WERI-Rb-1 (cell line): ENCODE measurements at regions not wholly inside any gene's neighbourhood (a gene's known extent, or its start where the extent isn't known, plus 50 kb on each side); places are given as distances from the start of the nearest gene placed in this dataset.
A peak's percentile ranks its signal among the peaks of the same experiment; 100 is the strongest.

Experiments used
- DNase-seq: peaks from one replicate; pipeline ENCODE4 v3.0.0-alpha.2; 2020
- H3K27ac ChIP-seq: fragments of 250-450 bp; sonication (Bioruptor Pico); 2 replicates; pipeline ENCODE4 v1.5.1; 2020; ENCODE audit warnings: mild to moderate bottlenecking, moderate library complexity
- H3K27me3 ChIP-seq: fragments of 250-450 bp; sonication (Bioruptor Pico); 2 replicates; pipeline ENCODE4 v1.5.1; 2021; ENCODE audit warnings: mild to moderate bottlenecking, low read depth, moderate library complexity; ENCODE audit not compliant: insufficient read depth, severe bottlenecking
- H3K36me3 ChIP-seq: fragments of 250-450 bp; sonication (Bioruptor Pico); 2 replicates; pipeline ENCODE4 v1.5.1; 2020; ENCODE audit warnings: mild to moderate bottlenecking, moderate library complexity
- H3K4me3 ChIP-seq: 2 replicates; pipeline ENCODE4 v1.5.1; 2011; ENCODE audit warnings: low read depth, mild to moderate bottlenecking, control low read depth, low read length
- H3K9me3 ChIP-seq: fragments of 250-450 bp; sonication (Bioruptor Pico); 2 replicates; pipeline ENCODE4 v1.5.1; 2021; ENCODE audit warnings: mild to moderate bottlenecking, moderate library complexity; ENCODE audit not compliant: severe bottlenecking
- CTCF ChIP-seq: IDR thresholded peaks from 2 replicates; pipeline ENCODE4 v1.5.1; 2011; ENCODE audit warnings: low read depth, mild to moderate bottlenecking, control low read depth, inconsistent platforms, low read length

- Histone ChIP-seq H3K9me3 (no peaks in the 10 kb centered on the region), H3K27me3 (no peaks in the 10 kb centered on the region), H3K4me3 (no peak overlapping the region), H3K36me3 (no peaks in the 10 kb centered on the region), H3K27ac (no peak overlapping the region)
- TF ChIP-seq CTCF: no peak
- no peak for DNase-seq
These were observed 195.9 kb downstream of the XPNPEP1 start for GRCh38 chr10:109727436-109727835.

GRCh38 chr10:109726473-109726872, 196.8 kb downstream of the XPNPEP1 start:
- Histone ChIP-seq H3K27me3 (no peaks in the 10 kb centered on the region), H3K4me3 (no peak overlapping the region), H3K27ac (no peak overlapping the region), H3K9me3 (no peaks in the 10 kb centered on the region), H3K36me3 (no peaks in the 10 kb centered on the region)
- no peak for TF ChIP-seq CTCF
- peak; percentile 9 for DNase-seq

- no peak overlapping the region for H3K27ac ChIP-seq
- no peak for DNase-seq
- no peak for TF ChIP-seq CTCF
- H3K36me3 ChIP-seq: no peaks in the 10 kb centered on the region
- H3K9me3 ChIP-seq: no peaks in the 10 kb centered on the region
- no peaks in the 10 kb centered on the region for H3K27me3 ChIP-seq
- H3K4me3 ChIP-seq: no peak overlapping the region
These were observed 200.0 kb downstream of the XPNPEP1 start for GRCh38 chr10:109723305-109723704.

GRCh38 chr10:109721453-109722064, 201.8 kb downstream of the XPNPEP1 start:
- DNase-seq: no peak
- no peaks in the 10 kb centered on the region for H3K27me3 ChIP-seq

GRCh38 chr10:109706026-109706560, 217.2 kb downstream of the XPNPEP1 start:
- Histone ChIP-seq H3K27me3 (no peaks in the 10 kb centered on the region), H3K9me3 (peaks cover 4% of the 10 kb centered on the region), H3K36me3 (no peaks in the 10 kb centered on the region), H3K27ac (no peak overlapping the region), H3K4me3 (no peak overlapping the region)
- DNase-seq: no peak
- TF ChIP-seq CTCF: no peak

More at GRCh38 chr10:109721453-109722064, 201.8 kb downstream of the XPNPEP1 start:
- Histone ChIP-seq H3K36me3 (no peaks in the 10 kb centered on the region), H3K27ac (no peak overlapping the region), H3K9me3 (no peaks in the 10 kb centered on the region), H3K4me3 (no peak overlapping the region)
- no peak for TF ChIP-seq CTCF
